HG02642 (cell line): ENCODE measurements at regions not wholly inside any gene's neighbourhood (a gene's known extent, or its start where the extent isn't known, plus 50 kb on each side); places are given as distances from the start of the nearest gene placed in this dataset.

Experiments used
- ATAC-seq: cut with Tn5 transposase; IDR thresholded peaks from one replicate; pipeline ENCODE4 v1.9.1; 2021; ENCODE audit warnings: mild to moderate bottlenecking; ENCODE audit not compliant: unreplicated experiment, poor library complexity

- ATAC-seq: no peak
Measured at GRCh38 chr1:4586611-4587160, 67.7 kb upstream of the AJAP1 start.

- ATAC-seq: no peak
Measured at GRCh38 chr1:4587721-4588120, 66.7 kb upstream of the AJAP1 start.

DNA sequence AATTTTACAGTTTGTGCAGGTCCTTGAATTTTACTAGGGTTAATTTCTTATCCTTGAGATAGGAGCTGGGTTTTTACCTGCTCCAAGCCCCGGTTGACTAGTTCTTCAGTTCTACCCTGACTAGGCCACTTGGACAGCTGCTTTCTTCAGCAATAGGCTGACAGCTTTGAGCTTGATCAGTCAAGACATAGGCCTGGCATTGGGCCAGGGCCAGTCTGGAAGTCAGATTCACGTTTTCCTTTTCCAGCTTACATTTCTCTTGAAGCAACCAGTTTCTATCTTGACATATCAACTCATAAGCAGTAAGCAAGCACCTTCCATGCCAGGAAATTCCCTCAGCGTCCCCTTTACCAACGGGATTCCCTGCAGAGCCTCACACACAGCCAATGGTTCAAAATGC lies 63.7 kb upstream of the AJAP1 start:
- no peak for ATAC-seq

GRCh38 chr1:4591926-4592325 lies 62.5 kb upstream of the AJAP1 start:
- no peak for ATAC-seq

DNA sequence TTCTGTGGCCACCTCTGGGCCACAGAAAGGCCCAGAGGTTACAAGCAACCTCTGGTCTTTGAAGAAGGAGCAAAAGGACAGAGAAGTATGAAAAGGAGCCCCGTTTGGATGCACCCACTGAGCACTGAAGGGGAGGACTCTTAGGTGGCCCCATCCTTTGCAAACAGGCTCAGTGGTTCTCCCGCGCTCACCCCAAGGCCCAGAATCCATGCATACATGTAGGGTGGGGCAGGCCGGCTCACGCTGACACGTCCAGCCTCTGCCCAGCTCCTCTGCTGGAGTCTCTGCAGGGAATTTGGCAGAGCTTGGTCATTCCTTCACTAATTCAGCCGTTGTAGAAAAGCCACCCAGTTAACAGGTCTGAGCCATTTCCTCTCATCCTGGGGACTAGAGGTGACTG lies 61.3 kb upstream of the AJAP1 start:
- ATAC-seq: no peak

DNA sequence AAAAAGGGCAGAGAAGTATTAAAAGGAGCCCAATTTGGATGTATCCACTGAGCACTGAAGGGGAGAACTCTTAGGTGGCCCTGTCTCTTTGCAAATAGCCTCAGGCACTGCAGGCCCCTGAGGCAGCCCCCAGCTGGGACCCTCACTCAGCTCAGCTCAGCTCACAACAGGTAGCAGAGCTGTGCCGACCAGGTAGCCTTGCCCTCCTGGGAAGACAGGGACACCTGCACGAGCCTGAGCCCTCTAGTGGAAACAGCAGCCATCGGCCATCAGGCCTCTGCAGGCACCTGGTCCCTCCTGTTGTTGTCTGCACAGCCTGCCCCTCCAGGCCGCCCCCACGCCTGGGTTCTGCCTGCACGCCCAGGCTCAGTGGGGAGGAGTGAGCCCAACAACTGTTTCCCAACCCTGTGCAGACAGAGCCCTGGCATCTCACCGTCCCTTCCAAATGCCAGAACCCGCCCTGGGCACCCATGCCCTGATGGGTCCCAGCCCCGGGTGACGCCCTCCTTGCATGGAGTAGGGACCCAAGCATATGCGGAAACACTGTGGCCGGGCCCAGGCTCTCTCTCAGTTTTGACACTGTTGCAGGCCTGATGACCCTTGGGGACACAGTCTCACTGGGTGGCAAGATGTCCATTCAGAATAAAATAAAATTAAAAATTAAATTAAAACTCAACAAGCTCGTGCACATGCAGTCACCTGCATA lies 60.0 kb upstream of the AJAP1 start:
- no peak for ATAC-seq

DNA sequence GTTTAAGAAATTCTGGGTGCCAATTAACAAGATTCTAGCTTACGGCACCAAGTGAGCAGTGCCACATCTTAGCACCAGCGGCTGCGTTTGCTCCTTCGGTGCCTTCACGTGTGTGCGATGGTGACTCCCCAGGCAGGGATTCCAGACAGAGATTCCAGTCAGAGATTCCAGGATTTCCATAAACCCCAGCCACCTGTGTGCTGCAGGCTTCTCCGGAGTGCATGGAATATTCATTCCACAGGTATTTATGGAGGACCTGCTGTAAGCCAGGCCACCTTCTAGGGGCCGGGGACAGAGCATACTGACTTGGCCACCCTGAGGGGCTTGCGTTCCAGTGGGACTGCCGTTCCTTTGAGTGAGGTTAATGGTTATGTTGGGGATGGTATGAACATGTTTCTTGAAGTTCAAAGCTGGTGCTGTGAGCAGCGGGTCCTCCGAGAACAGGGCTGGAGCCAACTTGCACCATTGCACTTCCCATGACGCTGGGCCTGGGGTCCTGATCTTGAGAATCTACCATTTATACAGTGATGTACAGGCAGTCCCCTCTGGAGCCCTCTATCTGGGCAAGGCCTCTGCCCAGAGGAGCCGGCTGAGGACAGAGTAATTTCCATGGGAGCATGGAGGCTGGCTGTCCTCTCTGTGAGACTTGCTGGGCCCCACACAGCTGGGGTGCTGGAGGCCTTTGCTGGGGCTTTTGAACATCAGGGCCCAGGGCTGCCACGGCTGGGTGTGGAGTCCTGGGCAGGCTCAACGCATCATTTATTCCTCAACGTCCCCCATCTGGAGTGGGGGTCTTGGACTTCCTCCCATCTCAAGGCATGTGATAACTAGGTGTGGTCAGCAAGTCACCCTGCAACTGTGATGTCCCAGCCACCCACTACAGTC lies 58.8 kb upstream of the AJAP1 start:
- ATAC-seq: no peak

DNA sequence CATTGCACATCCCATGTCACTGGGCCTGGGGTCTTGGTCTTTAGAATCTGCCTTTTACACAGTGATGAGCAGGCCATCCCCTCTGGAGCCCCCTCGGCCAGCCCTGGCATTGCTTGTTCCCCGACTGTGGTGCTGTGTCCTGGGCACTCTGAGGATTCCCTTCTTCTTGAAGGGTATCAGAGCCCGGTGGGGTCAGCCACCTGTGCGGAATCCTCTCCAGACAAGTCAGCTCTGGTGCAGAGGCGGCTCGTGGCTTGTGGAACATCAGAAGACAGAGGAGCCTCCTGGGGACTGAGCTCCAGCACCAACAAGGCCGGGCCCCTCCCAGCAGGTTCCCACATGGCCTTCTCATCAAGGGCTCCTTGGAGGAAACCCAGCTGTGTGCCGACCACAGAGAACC lies 57.9 kb upstream of the AJAP1 start:
- ATAC-seq: no peak

GRCh38 chr1:4597020-4597419 lies 57.4 kb upstream of the AJAP1 start:
- ATAC-seq: no peak

- ATAC-seq: no peak
Measured at GRCh38 chr1:4598561-4598960, 55.8 kb upstream of the AJAP1 start.

DNA sequence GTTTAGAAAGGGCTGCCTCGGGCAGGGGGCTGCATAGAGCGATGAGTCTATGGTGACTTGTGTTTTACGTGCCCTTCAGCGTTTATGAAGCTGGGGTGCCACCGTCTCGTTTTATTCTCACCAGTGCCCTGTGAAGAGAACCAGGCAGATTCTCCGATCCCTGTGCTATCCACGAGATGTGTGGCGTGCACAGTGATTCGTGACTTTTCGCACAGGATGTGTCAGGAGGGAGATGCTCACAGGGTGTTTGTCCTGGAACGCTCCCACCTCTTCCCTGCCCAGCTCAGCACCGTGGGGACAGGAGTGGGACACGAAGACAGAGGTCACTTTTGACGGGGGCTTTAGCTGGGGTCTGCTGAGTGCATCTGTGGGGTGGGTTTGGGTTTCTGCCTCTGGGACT lies 54.9 kb upstream of the AJAP1 start:
- ATAC-seq: no peak

DNA sequence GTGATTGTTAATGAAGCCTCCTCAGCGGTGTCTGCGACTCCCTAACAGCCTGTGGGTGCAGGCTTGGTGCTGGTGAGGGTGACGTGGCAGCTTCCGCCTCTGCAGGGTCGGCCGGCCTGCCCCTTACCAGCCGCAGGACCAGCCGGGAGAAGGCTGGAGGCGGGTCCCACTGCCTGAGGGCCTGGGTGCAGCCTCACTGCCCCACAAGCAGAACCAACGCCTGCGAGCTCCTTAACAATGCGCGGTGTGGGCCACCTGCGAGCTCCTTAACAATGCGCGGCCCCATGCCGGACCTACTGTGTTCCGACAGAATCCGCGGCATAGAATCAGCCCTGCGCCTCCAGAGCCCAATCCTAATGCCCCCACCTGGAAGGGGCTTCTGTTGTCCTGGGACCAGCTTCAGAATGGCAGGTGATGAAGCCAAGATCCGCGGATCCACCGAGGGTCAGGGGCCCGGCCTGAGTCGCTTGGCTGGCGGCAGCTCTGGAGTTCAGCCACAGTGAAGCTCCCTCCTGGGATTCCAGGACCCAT lies 54.4 kb upstream of the AJAP1 start:
- ATAC-seq: no peak

- no peak for ATAC-seq
Measured at GRCh38 chr1:4600615-4601460, 53.6 kb upstream of the AJAP1 start.

GRCh38 chr1:4601941-4602340 lies 52.5 kb upstream of the AJAP1 start:
- ATAC-seq: no peak

GRCh38 chr1:4602462-4603294 lies 51.7 kb upstream of the AJAP1 start:
- no peak for ATAC-seq

DNA sequence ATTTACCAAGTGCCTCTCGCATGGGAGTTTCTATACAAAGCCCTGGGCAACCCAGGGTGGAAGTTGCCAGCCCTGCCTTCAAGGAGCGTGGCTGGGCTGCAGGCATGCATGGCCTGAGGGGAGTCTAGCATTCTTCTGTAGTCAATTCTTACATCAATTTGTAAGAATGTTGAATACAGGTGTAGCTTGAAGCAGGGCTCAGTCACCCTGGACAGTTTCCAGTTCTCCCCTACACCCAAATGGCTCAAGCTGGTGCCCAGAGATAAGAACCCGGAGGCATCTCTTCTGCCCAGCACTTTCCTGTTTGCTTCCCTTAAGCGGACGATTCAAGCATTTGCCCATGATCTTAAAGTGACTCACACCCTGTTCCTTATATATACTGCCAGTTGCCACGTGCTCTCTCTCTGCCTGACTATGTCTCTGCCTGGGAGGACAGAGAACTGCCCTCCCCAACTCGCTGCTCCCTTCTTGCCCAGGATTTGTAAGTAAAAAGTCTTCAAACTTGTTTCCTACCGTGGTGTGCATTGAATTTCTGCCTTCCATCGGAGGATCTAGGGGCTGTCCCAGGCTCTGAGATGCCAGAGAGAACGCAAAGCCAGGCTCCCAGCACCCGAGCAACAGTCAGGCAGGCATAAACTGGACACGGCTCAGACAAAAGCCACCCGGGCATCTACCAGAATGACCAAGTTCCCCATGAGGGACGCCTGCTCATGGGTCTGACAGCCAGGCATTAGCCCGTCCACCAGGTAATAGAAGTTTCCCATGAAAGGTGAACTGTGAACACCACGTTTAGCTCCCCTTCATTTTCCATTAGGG lies 50.9 kb upstream of the AJAP1 start:
- no peak for ATAC-seq
